T-cell (primary cell): ENCODE measurements at regions not wholly inside any gene's neighbourhood (a gene's known extent, or its start where the extent isn't known, plus 50 kb on each side); places are given as distances from the start of the nearest gene placed in this dataset.
A peak's percentile ranks its signal among the peaks of the same experiment; 100 is the strongest.

Experiments used
- ATAC-seq, 4 experiments: fragments of 200-7000 bp in 3 of 4; fragments of 150-1000 bp in 1 of 4; cut with Tn5 transposase; replicated peaks in 1 of 4; 1 replicate in 3 of 4; 2 replicates in 1 of 4; pipeline ENCODE4 v1.10.0; 2021; ENCODE audit warnings: moderate library complexity in 3 of 4, mild to moderate bottlenecking in 2 of 4, moderate number of reproducible peaks in 1 of 4
- CTCF ChIA-PET, 2 donors: fragments of 300-600 bp; sonication (Branson Sonifier 250); formaldehyde crosslinking; loops; one replicate each; lab custom pipeline; 2022; ENCODE audit warnings: antibody characterized with exemption in 2 of 2; lab: Charles Lee
- POLR2A ChIA-PET, 2 donors: fragments of 300-600 bp; sonication (Branson Sonifier 250); formaldehyde crosslinking; loops; one replicate each; lab custom pipeline; 2022; ENCODE audit warnings: antibody characterized with exemption in 2 of 2; lab: Charles Lee
- DNase-seq, 35 experiments: peaks; one replicate each; pipeline versions ENCODE4 v3.0.0 to v3.0.0-alpha.2; 2013 to 2023
- H3K27ac ChIP-seq: one replicate; pipeline ENCODE4 v1.5.1; 2013; ENCODE audit warnings: low read length
- H3K27me3 ChIP-seq, 2 experiments: replicated peaks in 1 of 2; 1 replicate in 1 of 2; 2 replicates in 1 of 2; pipeline versions ENCODE4 v1.6.1 to v1.7.0; 2013; ENCODE audit warnings: low read length in 1 of 2, mixed read lengths in 1 of 2; ENCODE audit not compliant: control insufficient read depth in 2 of 2, insufficient read depth in 2 of 2; ENCODE audit errors: extremely low read depth in 1 of 2
- H3K36me3 ChIP-seq, 2 donors: 1 replicate in 1 of 2; 2 replicates in 1 of 2; pipeline versions ENCODE4 v1.6.1 to v1.7.0; 2013; ENCODE audit warnings: low read length in 1 of 2; ENCODE audit not compliant: control insufficient read depth in 2 of 2, insufficient read depth in 1 of 2; ENCODE audit errors: extremely low read depth in 1 of 2
- H3K4me1 ChIP-seq, 2 experiments: 1 replicate in 1 of 2; 2 replicates in 1 of 2; pipeline versions ENCODE4 v1.6.1 to v1.7.0; 2013; ENCODE audit warnings: low read length in 2 of 2, mixed read lengths in 1 of 2; ENCODE audit not compliant: insufficient read depth in 2 of 2, control insufficient read depth in 1 of 2; ENCODE audit errors: extremely low read depth in 1 of 2
- H3K4me3 ChIP-seq, 2 donors: 1 replicate in 1 of 2; 2 replicates in 1 of 2; pipeline versions ENCODE4 v1.5.1 to v1.7.0; 2013; ENCODE audit warnings: mild to moderate bottlenecking in 2 of 2, low read length in 1 of 2, moderate library complexity in 1 of 2; ENCODE audit not compliant: control insufficient read depth in 1 of 2; ENCODE audit errors: extremely low read depth in 1 of 2
- H3K9me3 ChIP-seq: 2 replicates; pipeline ENCODE4 v1.7.0; 2013
- H3K27ac Mint-ChIP-seq, 2 donors: one replicate each; pipeline ENCODE4 v1.8.0; 2020 to 2021; ENCODE audit warnings: mild to moderate bottlenecking in 2 of 2, mixed read lengths in 2 of 2
- H3K27me3 Mint-ChIP-seq, 2 donors: one replicate each; pipeline ENCODE4 v1.8.0; 2021 to 2022; ENCODE audit warnings: mixed read lengths in 2 of 2
- H3K36me3 Mint-ChIP-seq: one replicate; pipeline ENCODE4 v1.8.0; 2021; ENCODE audit warnings: mixed read lengths
- H3K4me1 Mint-ChIP-seq, 3 donors: one replicate each; pipeline ENCODE4 v1.8.0; 2020 to 2022; ENCODE audit warnings: mixed read lengths in 3 of 3, mild to moderate bottlenecking in 1 of 3
- H3K4me3 Mint-ChIP-seq, 3 donors: one replicate each; pipeline ENCODE4 v1.8.0; 2020 to 2022; ENCODE audit warnings: mild to moderate bottlenecking in 3 of 3, mixed read lengths in 3 of 3, moderate library complexity in 3 of 3
- H3K9me3 Mint-ChIP-seq, 3 donors: one replicate each; pipeline ENCODE4 v1.8.0; 2020 to 2022; ENCODE audit warnings: mixed read lengths in 3 of 3
- WGBS: methylation state at CpG from one replicate; pipeline ENCODE4 v1.1.5; 2013; ENCODE audit warnings: missing lambda C conversion rate; ENCODE audit not compliant: insufficient coverage; 5-methylcytosine and 5-hydroxymethylcytosine counted together

- H3K9me3 ChIP-seq: no peaks in the 10 kb centered on the region
- no peaks in the 10 kb centered on the region for H3K27me3 ChIP-seq
- H3K9me3 Mint-ChIP-seq: peaks cover 0 to 3% (median 0%) of the 10 kb centered on the region in 3 donors
- no peak overlapping the region for H3K27ac Mint-ChIP-seq
- H3K27me3 Mint-ChIP-seq: no peaks in the 10 kb centered on the region
- WGBS: 83% methylated on average over 4 of the region's 5 CpGs
- H3K27ac ChIP-seq: no peak overlapping the region
- ATAC-seq (no peak), DNase-seq (no peak)
- H3K36me3 ChIP-seq: no peaks in the 10 kb centered on the region
- peaks cover 6 to 9% of the 10 kb centered on the region in 2 experiments for H3K4me1 ChIP-seq
- ChIA-PET POLR2A (no interaction called here), CTCF (no interaction called here)
- H3K4me3 Mint-ChIP-seq: no peak overlapping the region
- H3K36me3 Mint-ChIP-seq: no peaks in the 10 kb centered on the region
- H3K4me3 ChIP-seq: no peak overlapping the region
- H3K4me1 Mint-ChIP-seq: peaks cover 22 to 41% (median 23%) of the 10 kb centered on the region in 3 donors
These were observed 238.0 kb upstream of the FGGY start for GRCh38 chr1:59058665-59059439.

- Histone ChIP-seq H3K36me3 (no peaks in the 10 kb centered on the region), H3K9me3 (no peaks in the 10 kb centered on the region), H3K27me3 (no peaks in the 10 kb centered on the region), H3K4me3 (no peak overlapping the region), H3K4me1 (peaks cover 6 to 17% of the 10 kb centered on the region in 2 experiments), H3K27ac (no peak overlapping the region)
- CTCF ChIA-PET: interaction anchor here in 1 of 2 donors (0.6 kb wide), 1 partner anchor 283 kb away, joined by 4 read pairs; no protein-coding TSS in a partner anchor
- ATAC-seq (no peak), DNase-seq (no peak)
- H3K27ac Mint-ChIP-seq: no peak overlapping the region
- H3K4me3 Mint-ChIP-seq: no peak overlapping the region
- 100% methylated on average over 2 of the region's 2 CpGs for WGBS
- POLR2A ChIA-PET: no interaction called here
- peaks cover 34 to 52% (median 35%) of the 10 kb centered on the region in 3 donors for H3K4me1 Mint-ChIP-seq
- H3K36me3 Mint-ChIP-seq: no peaks in the 10 kb centered on the region
- peaks cover 0 to 3% (median 0%) of the 10 kb centered on the region in 3 donors for H3K9me3 Mint-ChIP-seq
- H3K27me3 Mint-ChIP-seq: no peaks in the 10 kb centered on the region
These were observed 235.0 kb upstream of the FGGY start for GRCh38 chr1:59061876-59062275.

GRCh38 chr1:59062743-59063142, 234.2 kb upstream of the FGGY start:
- Histone ChIP-seq H3K9me3 (no peaks in the 10 kb centered on the region), H3K27me3 (no peaks in the 10 kb centered on the region), H3K36me3 (no peaks in the 10 kb centered on the region), H3K27ac (no peak overlapping the region), H3K4me3 (no peak overlapping the region), H3K4me1 (peaks cover 6 to 17% of the 10 kb centered on the region in 2 experiments)
- no peaks in the 10 kb centered on the region for H3K27me3 Mint-ChIP-seq
- WGBS: 89% methylated on average over 2 of the region's 5 CpGs
- H3K9me3 Mint-ChIP-seq: peaks cover 0 to 3% (median 0%) of the 10 kb centered on the region in 3 donors
- ATAC-seq (no peak), DNase-seq (no peak)
- H3K27ac Mint-ChIP-seq: peak overlapping the region in 1 of 2 donors; percentile 92
- H3K4me1 Mint-ChIP-seq: peaks cover 34 to 52% (median 35%) of the 10 kb centered on the region in 3 donors
- ChIA-PET POLR2A (no interaction called here), CTCF (interaction anchor here in 1 of 2 donors (0.6 kb wide), 1 partner anchor 27 kb away, joined by 8 read pairs; no protein-coding TSS in a partner anchor)
- H3K4me3 Mint-ChIP-seq: no peak overlapping the region
- H3K36me3 Mint-ChIP-seq: no peaks in the 10 kb centered on the region

GRCh38 chr1:59063501-59063900, 233.4 kb upstream of the FGGY start:
- Histone ChIP-seq H3K27ac (peak overlapping the region; percentile 22), H3K4me3 (no peak overlapping the region), H3K27me3 (no peaks in the 10 kb centered on the region), H3K9me3 (no peaks in the 10 kb centered on the region), H3K36me3 (no peaks in the 10 kb centered on the region), H3K4me1 (peaks cover 6 to 17% of the 10 kb centered on the region in 2 experiments)
- peak; percentile 65 to 96 (median 89) for ATAC-seq
- Mint-ChIP-seq H3K27me3 (no peaks in the 10 kb centered on the region), H3K36me3 (no peaks in the 10 kb centered on the region), H3K27ac (peak overlapping the region; percentile 86 to 92), H3K4me3 (peak overlapping the region in 1 of 3 donors; percentile 45), H3K4me1 (peaks cover 34 to 52% (median 35%) of the 10 kb centered on the region in 3 donors), H3K9me3 (peaks cover 0 to 3% (median 0%) of the 10 kb centered on the region in 3 donors)
- CTCF ChIA-PET: no interaction called here
- WGBS: 0% methylated on average over 1 of the region's 3 CpGs
- POLR2A ChIA-PET: no interaction called here
- DNase-seq: peak in 11 of 35 experiments; percentile 6 to 51 (median 19)

GRCh38 chr1:59064592-59064991, 232.3 kb upstream of the FGGY start:
- Histone ChIP-seq H3K27me3 (no peaks in the 10 kb centered on the region), H3K4me3 (no peak overlapping the region), H3K4me1 (peaks cover 6 to 17% of the 10 kb centered on the region in 2 experiments), H3K27ac (no peak overlapping the region), H3K9me3 (no peaks in the 10 kb centered on the region), H3K36me3 (no peaks in the 10 kb centered on the region)
- no peak for ATAC-seq
- H3K36me3 Mint-ChIP-seq: no peaks in the 10 kb centered on the region
- ChIA-PET CTCF (no interaction called here), POLR2A (interaction anchor here in 1 of 2 donors (0.7 kb wide), 1 partner anchor 1608 kb away, joined by 3 read pairs; no protein-coding TSS in a partner anchor)
- H3K27me3 Mint-ChIP-seq: no peaks in the 10 kb centered on the region
- DNase-seq: no peak
- no peak overlapping the region for H3K4me3 Mint-ChIP-seq
- H3K27ac Mint-ChIP-seq: peak overlapping the region in 1 of 2 donors; percentile 92
- H3K4me1 Mint-ChIP-seq: peaks cover 34 to 44% (median 35%) of the 10 kb centered on the region in 3 donors
- H3K9me3 Mint-ChIP-seq: peaks cover 0 to 3% (median 0%) of the 10 kb centered on the region in 3 donors

GRCh38 chr1:59066236-59066635, 230.7 kb upstream of the FGGY start:
- H3K27me3 ChIP-seq: no peaks in the 10 kb centered on the region
- H3K9me3 ChIP-seq: no peaks in the 10 kb centered on the region
- DNase-seq (no peak), ATAC-seq (no peak)
- WGBS: 80% methylated on average over 1 of the region's 2 CpGs
- H3K4me3 ChIP-seq: no peak overlapping the region
- H3K36me3 ChIP-seq: no peaks in the 10 kb centered on the region
- Mint-ChIP-seq H3K4me3 (no peak overlapping the region), H3K4me1 (peaks cover 44 to 47% (median 44%) of the 10 kb centered on the region in 3 donors), H3K27ac (peak overlapping the region in 1 of 2 donors; percentile 61), H3K36me3 (no peaks in the 10 kb centered on the region), H3K9me3 (peaks cover 0 to under 1% (median 0%) of the 10 kb centered on the region in 3 donors), H3K27me3 (no peaks in the 10 kb centered on the region)
- peaks cover 11 to 22% of the 10 kb centered on the region in 2 experiments for H3K4me1 ChIP-seq
- ChIA-PET CTCF (interaction anchor here in 1 of 2 donors (0.8 kb wide), 1 partner anchor 347 kb away, joined by 3 read pairs; no protein-coding TSS in a partner anchor), POLR2A (no interaction called here)
- no peak overlapping the region for H3K27ac ChIP-seq
